CD4-positive, alpha-beta memory T cell (primary cell): ENCODE measurements at regions not wholly inside any gene's neighbourhood (a gene's known extent, or its start where the extent isn't known, plus 50 kb on each side); places are given as distances from the start of the nearest gene placed in this dataset.

ENCODE experiments used
- CTCF ChIA-PET: fragments of 350-600 bp; sonication (Branson Sonifier 250); formaldehyde crosslinking; loops from one replicate; lab custom pipeline; 2021; ENCODE audit warnings: inconsistent platforms; ENCODE audit not compliant: partially characterized antibody; lab: Charles Lee
- POLR2A ChIA-PET: fragments of 350-600 bp; sonication (Branson Sonifier 250); formaldehyde crosslinking; loops from one replicate; lab custom pipeline; 2021; ENCODE audit not compliant: partially characterized antibody; lab: Charles Lee
- DNase-seq, 5 donors: peaks; one replicate each; pipeline versions ENCODE4 v3.0.0 to v3.0.0-alpha.2; 2020 to 2022; ENCODE audit warnings: mixed read lengths in 1 of 5
- H3K27ac ChIP-seq: one replicate; pipeline ENCODE4 v1.7.0; 2013; ENCODE audit warnings: low read depth, low read length
- H3K27me3 ChIP-seq: 2 replicates; pipeline ENCODE4 v1.7.0; 2013; ENCODE audit warnings: mild to moderate bottlenecking, low read length, moderate library complexity; ENCODE audit not compliant: insufficient read depth
- H3K36me3 ChIP-seq: 2 replicates; pipeline ENCODE4 v1.7.0; 2013; ENCODE audit warnings: mild to moderate bottlenecking, low read length, moderate library complexity; ENCODE audit not compliant: insufficient read depth
- H3K4me1 ChIP-seq: 2 replicates; pipeline ENCODE4 v1.7.0; 2013; ENCODE audit warnings: mild to moderate bottlenecking, low read length, moderate library complexity; ENCODE audit not compliant: insufficient read depth
- H3K4me3 ChIP-seq, 2 donors: one replicate each; pipeline ENCODE4 v1.7.0; 2013; ENCODE audit warnings: low read length in 2 of 2, mild to moderate bottlenecking in 1 of 2
- H3K9me3 ChIP-seq, 2 donors: one replicate each; pipeline ENCODE4 v1.7.0; 2013; ENCODE audit warnings: low read length in 2 of 2, control low read depth in 1 of 2; ENCODE audit not compliant: control insufficient read depth in 1 of 2
- H3K27ac Mint-ChIP-seq, 7 donors: one replicate each; pipeline ENCODE4 v1.8.0; 2020 to 2021; ENCODE audit warnings: mixed read lengths in 7 of 7, mild to moderate bottlenecking in 6 of 7, inconsistent platforms in 3 of 7, moderate library complexity in 3 of 7
- H3K27me3 Mint-ChIP-seq, 2 donors: one replicate each; pipeline ENCODE4 v1.8.0; 2020 to 2021; ENCODE audit warnings: mixed read lengths in 2 of 2
- H3K36me3 Mint-ChIP-seq, 2 donors: one replicate each; pipeline ENCODE4 v1.8.0; 2020 to 2021; ENCODE audit warnings: mixed read lengths in 2 of 2, inconsistent platforms in 1 of 2, mild to moderate bottlenecking in 1 of 2
- H3K4me1 Mint-ChIP-seq, 4 donors: one replicate each; pipeline ENCODE4 v1.8.0; 2020 to 2021; ENCODE audit warnings: mixed read lengths in 4 of 4, mild to moderate bottlenecking in 1 of 4
- H3K4me3 Mint-ChIP-seq, 8 donors: one replicate each; pipeline ENCODE4 v1.8.0; 2020 to 2021; ENCODE audit warnings: mixed read lengths in 8 of 8, mild to moderate bottlenecking in 7 of 8, moderate library complexity in 6 of 8, inconsistent platforms in 3 of 8
- H3K9me3 Mint-ChIP-seq, 8 donors: one replicate each; pipeline ENCODE4 v1.8.0; 2020 to 2021; ENCODE audit warnings: mixed read lengths in 8 of 8, mild to moderate bottlenecking in 5 of 8, inconsistent platforms in 3 of 8, moderate library complexity in 1 of 8
- intact Hi-C: fragments of 100-400 bp; cut with micrococcal nuclease; formaldehyde crosslinking; loops from one replicate; pipeline ENCODE4 v1.15.1; 2023

GRCh38 chr17:62882878-62883277, 74.8 kb upstream of the MARCHF10 start:
- Mint-ChIP-seq H3K4me1 (no peaks in the 10 kb centered on the region), H3K27me3 (peaks cover 5 to 10% of the 10 kb centered on the region in 2 donors), H3K9me3 (peaks cover 0 to 3% (median 0%) of the 10 kb centered on the region in 8 donors), H3K4me3 (no peak overlapping the region), H3K36me3 (no peaks in the 10 kb centered on the region), H3K27ac (no peak overlapping the region)
- Histone ChIP-seq H3K4me3 (no peak overlapping the region), H3K36me3 (no peaks in the 10 kb centered on the region), H3K9me3 (no peaks in the 10 kb centered on the region), H3K4me1 (no peaks in the 10 kb centered on the region), H3K27me3 (no peaks in the 10 kb centered on the region), H3K27ac (no peak overlapping the region)
- POLR2A ChIA-PET, result no interaction called here
- no peak for DNase-seq
- CTCF ChIA-PET, result no interaction called here
- intact Hi-C loops, result no loop called here

DNA sequence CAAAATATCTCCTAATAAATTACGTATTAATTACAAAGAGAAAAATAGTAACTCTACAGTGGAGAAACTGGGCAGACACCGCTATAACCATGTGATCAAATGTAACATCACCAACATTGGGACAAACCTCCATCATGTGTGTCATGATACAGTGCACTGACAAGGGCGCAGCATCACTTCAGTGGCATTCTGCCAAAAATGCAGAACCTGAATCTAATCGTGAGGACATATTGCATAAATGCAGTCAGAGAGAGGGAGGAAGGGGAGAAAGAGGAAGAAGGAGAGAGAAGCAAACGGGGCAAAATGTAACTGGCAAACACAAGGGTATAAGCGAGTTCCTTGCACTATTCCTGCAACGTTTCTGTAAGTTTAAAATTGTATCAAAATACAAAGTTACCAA, 74.2 kb upstream of the MARCHF10 start:
- Histone ChIP-seq H3K4me3 (no peak overlapping the region), H3K27me3 (no peaks in the 10 kb centered on the region), H3K36me3 (no peaks in the 10 kb centered on the region), H3K4me1 (no peaks in the 10 kb centered on the region), H3K9me3 (no peaks in the 10 kb centered on the region), H3K27ac (no peak overlapping the region)
- peaks cover 5 to 7% of the 10 kb centered on the region in 2 donors for H3K27me3 Mint-ChIP-seq
- no peaks in the 10 kb centered on the region for H3K36me3 Mint-ChIP-seq
- H3K9me3 Mint-ChIP-seq, result peaks cover 0 to 1% (median 0%) of the 10 kb centered on the region in 8 donors
- POLR2A ChIA-PET, result no interaction called here
- no peak overlapping the region for H3K4me3 Mint-ChIP-seq
- CTCF ChIA-PET, result no interaction called here
- DNase-seq, result no peak
- peak overlapping the region in 2 of 7 donors; percentile 10 to 24 for H3K27ac Mint-ChIP-seq
- intact Hi-C loops, result no loop called here
- no peaks in the 10 kb centered on the region for H3K4me1 Mint-ChIP-seq

GRCh38 chr17:62880120-62880519, 72.0 kb upstream of the MARCHF10 start:
- H3K27me3 Mint-ChIP-seq, result peaks cover 9% of the 10 kb centered on the region in 2 donors
- peaks cover 0 to 1% (median 0%) of the 10 kb centered on the region in 8 donors for H3K9me3 Mint-ChIP-seq
- ChIA-PET POLR2A (no interaction called here), CTCF (no interaction called here)
- no peak overlapping the region for H3K27ac ChIP-seq
- no peaks in the 10 kb centered on the region for H3K36me3 Mint-ChIP-seq
- intact Hi-C loops, result no loop called here
- H3K36me3 ChIP-seq, result no peaks in the 10 kb centered on the region
- H3K4me1 Mint-ChIP-seq, result no peaks in the 10 kb centered on the region
- no peak overlapping the region for H3K27ac Mint-ChIP-seq
- H3K9me3 ChIP-seq, result no peaks in the 10 kb centered on the region
- H3K4me1 ChIP-seq, result no peaks in the 10 kb centered on the region
- H3K4me3 ChIP-seq, result no peak overlapping the region
- no peak for DNase-seq
- no peaks in the 10 kb centered on the region for H3K27me3 ChIP-seq
- no peak overlapping the region for H3K4me3 Mint-ChIP-seq

DNA sequence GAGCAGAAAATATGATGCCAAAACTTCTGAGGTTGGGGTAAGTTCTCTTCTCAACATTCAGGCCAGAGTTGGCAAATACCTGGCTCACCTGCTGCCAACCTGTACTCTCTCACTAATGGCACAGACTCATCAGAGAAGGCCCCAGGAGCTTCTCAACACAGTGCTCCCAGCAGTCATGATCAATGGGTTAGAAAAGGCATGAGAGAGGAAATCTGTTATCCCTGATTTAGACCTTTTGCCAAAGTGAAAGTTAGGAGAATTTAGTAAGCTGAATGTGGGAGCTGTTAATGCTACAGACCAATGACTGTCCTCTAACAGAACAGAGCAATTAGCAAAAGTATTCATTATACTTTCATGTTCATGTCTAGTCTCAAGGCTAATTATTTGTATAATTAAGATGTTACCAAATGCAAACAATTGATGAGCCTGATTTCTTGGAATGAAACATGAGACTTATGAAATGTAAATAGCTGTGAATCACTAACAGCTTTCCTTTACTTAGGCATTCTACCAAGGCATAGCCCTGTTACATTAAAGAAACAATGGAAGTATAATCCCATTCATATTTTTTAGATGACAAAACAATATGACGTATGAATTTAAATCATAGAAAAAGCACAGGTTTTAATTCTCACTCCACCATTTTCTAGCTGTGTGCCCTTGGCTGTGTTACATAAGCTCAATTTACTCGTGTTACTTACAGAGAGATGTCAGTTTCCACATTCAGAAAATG, 68.7 kb upstream of the MARCHF10 start:
- Histone ChIP-seq H3K27ac (no peak overlapping the region), H3K36me3 (no peaks in the 10 kb centered on the region), H3K4me1 (no peaks in the 10 kb centered on the region), H3K4me3 (no peak overlapping the region), H3K9me3 (no peaks in the 10 kb centered on the region), H3K27me3 (no peaks in the 10 kb centered on the region)
- Mint-ChIP-seq H3K36me3 (no peaks in the 10 kb centered on the region), H3K4me3 (no peak overlapping the region), H3K27me3 (peaks cover 6 to 18% of the 10 kb centered on the region in 2 donors), H3K9me3 (no peaks in the 10 kb centered on the region), H3K27ac (no peak overlapping the region), H3K4me1 (peaks cover 0 to 2% (median 0%) of the 10 kb centered on the region in 4 donors)
- POLR2A ChIA-PET, result no interaction called here
- DNase-seq, result no peak
- CTCF ChIA-PET, result no interaction called here
- intact Hi-C loops, result no loop called here

- Mint-ChIP-seq H3K27me3 (peaks cover 4 to 18% of the 10 kb centered on the region in 2 donors), H3K4me3 (no peak overlapping the region), H3K36me3 (no peaks in the 10 kb centered on the region), H3K4me1 (peaks cover 0 to 2% (median 0%) of the 10 kb centered on the region in 4 donors), H3K9me3 (no peaks in the 10 kb centered on the region), H3K27ac (no peak overlapping the region)
- ChIA-PET CTCF (no interaction called here), POLR2A (no interaction called here)
- Histone ChIP-seq H3K27ac (no peak overlapping the region), H3K27me3 (no peaks in the 10 kb centered on the region), H3K4me3 (no peak overlapping the region), H3K36me3 (no peaks in the 10 kb centered on the region), H3K9me3 (no peaks in the 10 kb centered on the region), H3K4me1 (no peaks in the 10 kb centered on the region)
- intact Hi-C loops, result no loop called here
- no peak for DNase-seq
Observed at GRCh38 chr17:62876063-62876462, 67.9 kb upstream of the MARCHF10 start.

DNA sequence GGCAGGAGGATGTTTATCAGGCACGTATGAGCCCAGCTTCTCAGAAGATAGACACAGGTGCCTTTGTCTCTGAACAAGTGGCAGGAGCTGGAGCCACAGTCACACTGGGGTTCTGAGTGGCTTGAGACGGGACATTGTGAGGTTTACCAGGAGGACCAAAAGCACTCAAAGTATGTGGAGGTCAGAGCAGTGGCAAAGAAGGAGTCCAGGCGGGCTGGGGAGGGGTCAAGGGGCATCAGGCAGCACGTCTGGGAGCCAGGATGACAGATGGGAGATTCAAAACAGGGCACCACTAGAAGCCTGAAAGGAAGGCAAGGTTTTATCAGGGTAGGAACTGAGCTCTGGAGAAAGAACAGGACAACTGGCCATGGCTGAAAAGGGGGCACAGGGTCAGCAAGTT, 67.2 kb upstream of the MARCHF10 start:
- peaks cover 4 to 18% of the 10 kb centered on the region in 2 donors for H3K27me3 Mint-ChIP-seq
- no peak overlapping the region for H3K4me3 ChIP-seq
- no peaks in the 10 kb centered on the region for H3K9me3 ChIP-seq
- H3K27me3 ChIP-seq, result no peaks in the 10 kb centered on the region
- H3K36me3 ChIP-seq, result no peaks in the 10 kb centered on the region
- H3K9me3 Mint-ChIP-seq, result no peaks in the 10 kb centered on the region
- no peak overlapping the region for H3K27ac ChIP-seq
- DNase-seq, result no peak
- intact Hi-C loops, result no loop called here
- ChIA-PET CTCF (no interaction called here), POLR2A (no interaction called here)
- no peaks in the 10 kb centered on the region for H3K4me1 ChIP-seq
- no peak overlapping the region for H3K4me3 Mint-ChIP-seq
- no peak overlapping the region for H3K27ac Mint-ChIP-seq
- H3K4me1 Mint-ChIP-seq, result peaks cover 0 to 2% (median 0%) of the 10 kb centered on the region in 4 donors
- no peaks in the 10 kb centered on the region for H3K36me3 Mint-ChIP-seq

GRCh38 chr17:62871291-62871690, 63.2 kb upstream of the MARCHF10 start:
- no peak for DNase-seq
- Histone ChIP-seq H3K27ac (no peak overlapping the region), H3K4me3 (no peak overlapping the region), H3K36me3 (no peaks in the 10 kb centered on the region), H3K4me1 (no peaks in the 10 kb centered on the region), H3K27me3 (no peaks in the 10 kb centered on the region), H3K9me3 (no peaks in the 10 kb centered on the region)
- no peaks in the 10 kb centered on the region for H3K36me3 Mint-ChIP-seq
- H3K9me3 Mint-ChIP-seq, result peaks cover 0 to 3% (median 0%) of the 10 kb centered on the region in 8 donors
- H3K27me3 Mint-ChIP-seq, result peaks cover 12 to 22% of the 10 kb centered on the region in 2 donors
- ChIA-PET CTCF (no interaction called here), POLR2A (no interaction called here)
- no peak overlapping the region for H3K27ac Mint-ChIP-seq
- peaks cover 0 to 2% (median 0%) of the 10 kb centered on the region in 4 donors for H3K4me1 Mint-ChIP-seq
- H3K4me3 Mint-ChIP-seq, result no peak overlapping the region
- intact Hi-C loops, result no loop called here
